ENCODE measurements at regions not wholly inside any gene's neighbourhood (a gene's known extent, or its start where the extent isn't known, plus 50 kb on each side); places are given as distances from the start of the nearest gene placed in this dataset.

DNA sequence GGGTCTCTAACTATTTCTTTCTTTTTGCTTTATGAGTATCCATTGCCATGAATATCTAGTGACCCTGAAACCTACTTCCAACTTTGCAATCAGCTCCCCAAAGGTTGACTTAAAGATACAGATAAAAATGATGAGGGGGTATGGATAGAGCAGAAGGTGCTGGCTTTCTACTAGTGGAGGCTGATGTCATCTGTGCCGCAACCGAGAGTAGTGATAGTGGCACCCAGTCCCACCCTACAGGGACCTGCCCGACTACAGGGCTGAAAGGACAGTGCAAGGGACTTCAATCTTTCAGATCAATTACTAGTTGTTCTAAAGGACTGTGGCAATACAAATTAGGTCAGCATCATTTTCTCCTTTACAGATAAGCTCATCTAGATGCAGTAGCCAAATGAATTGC, 806.0 kb downstream of the VRK1 start:
- no peak for DNase-seq

GRCh38 chr14:97604731-97605130, 807.5 kb downstream of the VRK1 start:
- DNase-seq = no peak

DNA sequence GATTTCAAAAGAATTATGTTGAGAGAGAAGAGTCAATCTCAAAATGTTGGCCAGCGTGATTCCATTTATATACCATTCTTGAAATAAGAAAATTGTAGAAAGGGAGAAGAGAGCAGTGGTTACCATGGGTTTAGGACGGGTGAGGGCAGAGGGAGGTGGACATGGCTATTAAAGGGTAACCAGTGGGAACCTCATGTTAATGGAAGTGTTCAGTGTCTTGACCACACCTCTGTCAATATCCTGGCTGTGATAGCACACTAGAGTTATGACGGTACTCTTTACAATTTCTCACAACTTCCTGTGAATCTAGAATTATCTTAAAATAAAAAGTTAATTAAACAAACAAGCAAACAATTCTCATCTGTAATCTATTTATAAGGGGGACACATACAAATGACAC, 821.2 kb downstream of the VRK1 start:
- no peak for DNase-seq

DNA sequence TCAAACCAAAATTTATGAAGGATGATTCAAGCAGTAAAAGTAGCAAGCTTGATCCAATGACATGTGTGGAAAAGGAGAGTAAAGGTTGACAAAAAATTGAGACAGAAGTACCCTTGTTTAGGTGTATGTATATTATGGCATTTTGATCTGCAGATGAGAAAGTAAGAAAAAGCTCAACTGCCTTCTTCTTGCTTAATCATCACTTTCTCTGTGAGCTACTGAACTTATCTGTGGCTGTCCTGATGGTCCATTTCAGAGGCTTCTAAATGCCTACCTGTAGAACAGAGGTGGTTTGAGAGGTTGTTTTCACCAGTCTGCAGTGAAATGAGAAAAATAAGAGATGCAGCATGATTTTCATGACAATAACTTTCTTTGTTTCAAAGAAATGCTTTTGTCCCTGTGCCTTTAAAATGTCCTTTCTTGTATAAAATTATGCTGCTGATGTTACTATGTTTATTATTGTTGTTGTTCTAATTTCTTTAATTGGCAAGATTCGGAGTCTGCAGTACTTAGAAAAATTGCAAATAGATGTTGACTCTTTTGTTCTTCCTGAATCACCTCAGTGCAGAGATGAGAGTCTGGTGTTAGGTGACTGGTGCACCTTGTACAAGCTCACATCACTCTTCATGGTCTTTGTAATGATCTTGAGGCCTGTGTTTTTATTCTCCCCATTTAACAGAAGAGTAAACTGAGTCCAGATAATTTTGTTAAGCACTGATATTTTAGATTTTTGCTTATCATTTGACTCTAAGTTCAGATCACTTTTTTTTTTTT, 821.9 kb downstream of the VRK1 start:
- DNase-seq = no peak

GRCh38 chr14:97620066-97620465, 822.9 kb downstream of the VRK1 start:
- DNase-seq = no peak

GRCh38 chr14:97624985-97625384, 827.8 kb downstream of the VRK1 start:
- no peak for DNase-seq

- peak; percentile 91 for DNase-seq
These were observed 828.3 kb downstream of the VRK1 start for GRCh38 chr14:97625477-97625876.

- peak; percentile 11 for DNase-seq
These were observed 828.9 kb downstream of the VRK1 start for GRCh38 chr14:97626088-97626487.

GRCh38 chr14:97630249-97630648, 833.1 kb downstream of the VRK1 start:
- DNase-seq = no peak

- peak; percentile 43 for DNase-seq
These were observed 836.1 kb downstream of the VRK1 start for GRCh38 chr14:97633131-97633738.

- DNase-seq = peak; percentile 81
These were observed 837.6 kb downstream of the VRK1 start for GRCh38 chr14:97634751-97635150.

GRCh38 chr14:97638864-97639263, 841.7 kb downstream of the VRK1 start:
- no peak for DNase-seq

DNA sequence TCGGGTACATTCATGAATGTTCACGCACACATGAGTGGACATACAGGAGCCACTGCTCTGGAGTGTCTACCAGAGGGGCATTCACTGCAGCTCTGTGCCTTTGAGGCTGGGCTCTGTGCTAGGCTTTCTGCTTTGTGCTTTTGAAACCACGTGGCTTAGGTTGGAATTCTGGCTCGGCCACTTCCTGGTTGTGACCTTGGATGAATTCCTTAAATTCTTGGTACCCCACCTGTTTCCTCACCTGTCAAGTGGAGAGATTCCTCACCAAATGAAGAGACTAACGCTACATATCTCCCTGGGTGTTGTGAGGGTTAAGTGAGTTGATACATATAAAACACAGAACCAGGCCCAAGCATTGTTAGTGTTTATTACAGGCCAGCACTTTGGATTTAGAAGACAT, 842.8 kb downstream of the VRK1 start:
- no peak for DNase-seq

GRCh38 chr14:97641827-97642226, 844.6 kb downstream of the VRK1 start:
- peak; percentile 45 for DNase-seq

DNA sequence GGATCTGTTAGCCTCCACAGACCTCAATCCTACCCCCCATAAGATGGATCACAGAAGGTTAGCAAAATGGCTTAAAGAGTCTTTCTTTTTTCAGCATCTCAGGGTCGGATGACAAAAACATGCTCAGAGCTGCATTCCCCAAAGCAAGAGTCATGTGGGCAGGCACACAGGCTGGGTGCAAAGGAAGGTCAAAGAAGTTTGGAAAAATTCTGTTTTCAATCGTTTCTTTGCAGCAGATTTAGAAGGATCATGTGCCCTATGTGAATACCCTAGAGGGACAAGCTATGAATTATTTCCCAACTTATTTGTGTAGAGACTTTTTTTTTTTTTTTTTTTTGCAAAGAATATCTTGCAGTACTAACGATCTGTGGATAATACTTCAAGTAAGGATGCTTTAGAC, 845.4 kb downstream of the VRK1 start:
- no peak for DNase-seq

- DNase-seq = no peak
These were observed 847.2 kb downstream of the VRK1 start for GRCh38 chr14:97644365-97644764.

DNA sequence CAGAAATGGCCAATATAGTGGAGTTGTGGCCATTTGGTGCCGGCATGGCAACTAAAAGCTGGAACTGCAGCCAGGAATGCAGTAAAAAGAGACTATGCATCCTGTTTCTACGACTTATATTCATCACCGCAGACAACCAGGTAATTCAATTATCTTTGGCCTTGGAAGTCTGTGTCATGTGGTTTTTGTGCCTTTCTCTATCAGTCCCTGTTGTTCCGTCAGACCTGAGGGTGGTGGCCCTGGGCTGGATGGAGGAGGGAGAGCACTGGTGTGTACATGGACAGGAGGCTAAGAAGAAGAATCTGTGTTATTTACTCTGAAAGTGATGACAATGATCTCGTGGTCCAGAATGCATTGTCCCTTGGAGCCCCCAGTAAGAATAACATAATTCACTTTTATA, 852.6 kb downstream of the VRK1 start:
- no peak for DNase-seq

GRCh38 chr14:97655169-97655948, 858.2 kb downstream of the VRK1 start:
- DNase-seq = peak; percentile 41

DNA sequence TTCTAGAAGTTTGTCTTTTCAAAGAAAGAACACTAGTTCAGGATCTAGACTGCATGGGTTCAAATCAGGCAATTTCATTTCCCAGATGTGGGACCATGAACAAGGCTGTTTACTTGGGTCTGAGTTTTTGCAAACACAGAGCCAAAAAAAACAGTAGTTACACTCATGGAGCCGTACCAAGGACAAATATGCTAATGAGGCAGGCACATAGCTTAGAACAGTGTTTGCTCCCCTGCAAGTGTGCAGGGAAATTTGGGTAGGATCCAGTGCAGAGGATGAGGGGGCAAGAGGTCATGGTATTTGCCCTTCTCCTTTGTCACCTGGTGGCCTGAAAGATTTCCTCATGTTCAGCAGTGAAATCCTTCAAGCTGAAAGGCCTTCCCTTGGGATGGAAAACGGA, 860.4 kb downstream of the VRK1 start:
- no peak for DNase-seq

DNA sequence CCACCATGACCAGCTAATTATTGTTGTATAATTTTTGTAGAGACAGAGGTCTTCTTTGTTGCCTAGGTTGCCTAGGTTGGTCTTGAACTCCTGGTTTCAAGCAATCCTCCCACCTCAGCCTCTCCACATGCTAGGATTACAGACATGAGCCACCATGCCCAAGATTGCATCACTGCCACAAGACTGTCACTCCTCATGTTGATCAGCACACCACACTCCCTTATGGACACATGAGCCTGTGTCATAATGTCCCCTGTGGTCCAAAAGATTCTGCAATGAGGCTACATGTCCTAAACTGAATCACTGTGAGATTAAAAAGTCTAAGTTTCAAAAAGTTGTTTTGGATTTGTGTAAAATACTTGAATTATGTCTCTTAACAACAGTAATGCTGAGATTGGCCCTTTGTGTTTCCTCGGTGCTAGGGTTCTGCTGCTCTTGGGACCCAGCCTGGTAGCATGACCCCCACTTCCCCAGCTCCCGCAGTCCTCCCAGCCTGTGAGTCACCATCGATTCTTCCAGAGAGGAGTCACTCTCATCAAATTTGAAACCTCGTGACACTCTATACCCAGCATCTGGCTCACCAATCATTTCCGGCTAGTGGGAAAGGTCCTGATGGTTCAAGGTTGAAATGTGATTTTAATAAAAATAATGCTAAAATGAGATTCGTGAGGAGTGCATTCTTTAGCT, 890.9 kb downstream of the VRK1 start:
- DNase-seq = peak; percentile 80

- DNase-seq = no peak
These were observed 891.6 kb downstream of the VRK1 start for GRCh38 chr14:97688631-97689336.

DNA sequence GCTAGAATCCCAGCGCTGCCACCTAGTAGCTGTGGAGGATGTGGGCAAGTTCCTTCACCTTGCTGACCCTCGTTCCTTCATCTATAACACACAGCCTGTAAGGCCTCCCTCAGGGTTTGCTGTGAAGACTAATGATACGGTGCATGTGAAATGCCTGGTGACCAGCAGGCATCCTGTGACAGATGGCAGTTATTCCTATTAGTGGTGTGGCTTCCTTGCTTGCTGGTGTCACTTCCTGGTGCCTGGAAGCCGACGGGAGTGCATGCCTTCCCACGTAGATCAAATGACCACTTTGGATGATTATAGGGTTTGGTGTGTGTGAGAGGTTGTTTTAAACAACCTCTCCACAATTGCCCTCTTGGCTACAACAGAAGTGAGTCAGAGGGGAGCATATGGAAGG, 894.9 kb downstream of the VRK1 start:
- no peak for DNase-seq
